Natural killer cell (primary cell): ENCODE measurements at regions not wholly inside any gene's neighbourhood (a gene's known extent, or its start where the extent isn't known, plus 50 kb on each side); places are given as distances from the start of the nearest gene placed in this dataset.

Source experiments
- ATAC-seq, 3 donors: fragments of 150-1000 bp in 2 of 3; fragments of 200-7000 bp in 1 of 3; cut with Tn5 transposase; 1 replicate in 1 of 3; 2 replicates in 2 of 3; pipeline ENCODE4 v1.10.0; 2021; ENCODE audit warnings: mild to moderate bottlenecking in 2 of 3, moderate library complexity in 2 of 3
- DNase-seq, 2 donors: peaks; one replicate each; pipeline versions ENCODE4 v3.0.0 to v3.0.0-alpha.2; 2013 to 2021; ENCODE audit warnings: mixed read lengths in 1 of 2
- H3K27ac ChIP-seq: one replicate; pipeline ENCODE4 v1.5.1; 2013; ENCODE audit warnings: mild to moderate bottlenecking, low read length
- H3K27me3 ChIP-seq: one replicate; pipeline ENCODE4 v1.6.1; 2013; ENCODE audit warnings: low read length; ENCODE audit not compliant: control insufficient read depth, insufficient read depth
- H3K36me3 ChIP-seq: one replicate; pipeline ENCODE4 v1.6.1; 2013; ENCODE audit warnings: low read length; ENCODE audit not compliant: control insufficient read depth, insufficient read depth
- H3K4me1 ChIP-seq: one replicate; pipeline ENCODE4 v1.6.1; 2013; ENCODE audit warnings: low read length; ENCODE audit not compliant: control insufficient read depth, insufficient read depth
- H3K4me3 ChIP-seq: one replicate; pipeline ENCODE4 v1.5.1; 2013; ENCODE audit warnings: low read length
- H3K9me3 ChIP-seq: one replicate; pipeline ENCODE4 v1.6.1; 2013; ENCODE audit warnings: low read length; ENCODE audit not compliant: control insufficient read depth, insufficient read depth
- H3K27ac Mint-ChIP-seq, 2 donors: one replicate each; pipeline ENCODE4 v1.8.0; 2022; ENCODE audit warnings: mild to moderate bottlenecking in 2 of 2, mixed read lengths in 2 of 2, moderate library complexity in 1 of 2
- H3K27me3 Mint-ChIP-seq, 2 donors: one replicate each; pipeline ENCODE4 v1.8.0; 2022; ENCODE audit warnings: low read depth in 2 of 2, mixed read lengths in 2 of 2
- H3K36me3 Mint-ChIP-seq: one replicate; pipeline ENCODE4 v1.8.0; 2022; ENCODE audit warnings: mixed read lengths
- H3K4me1 Mint-ChIP-seq, 2 donors: one replicate each; pipeline ENCODE4 v1.8.0; 2022; ENCODE audit warnings: mixed read lengths in 2 of 2
- H3K4me3 Mint-ChIP-seq: one replicate; pipeline ENCODE4 v1.8.0; 2022; ENCODE audit warnings: mild to moderate bottlenecking, moderate library complexity, mixed read lengths
- H3K9me3 Mint-ChIP-seq, 2 donors: one replicate each; pipeline ENCODE4 v1.8.0; 2022; ENCODE audit warnings: mixed read lengths in 2 of 2
- WGBS: methylation state at CpG from one replicate; pipeline ENCODE4 v1.1.7; 2013; ENCODE audit warnings: missing lambda C conversion rate; ENCODE audit not compliant: insufficient coverage; 5-methylcytosine and 5-hydroxymethylcytosine counted together
- intact Hi-C: fragments of 100-400 bp; cut with micrococcal nuclease; formaldehyde crosslinking; loops from one replicate; pipeline ENCODE4 v1.14.2; 2022
- TF ChIP-seq, protein P1 (sequence below): fragments of 200-600 bp; IDR thresholded peaks from one replicate; pipeline ENCODE4 v1.8.0; 2022; ENCODE audit warnings: antibody characterized with exemption

DNA sequence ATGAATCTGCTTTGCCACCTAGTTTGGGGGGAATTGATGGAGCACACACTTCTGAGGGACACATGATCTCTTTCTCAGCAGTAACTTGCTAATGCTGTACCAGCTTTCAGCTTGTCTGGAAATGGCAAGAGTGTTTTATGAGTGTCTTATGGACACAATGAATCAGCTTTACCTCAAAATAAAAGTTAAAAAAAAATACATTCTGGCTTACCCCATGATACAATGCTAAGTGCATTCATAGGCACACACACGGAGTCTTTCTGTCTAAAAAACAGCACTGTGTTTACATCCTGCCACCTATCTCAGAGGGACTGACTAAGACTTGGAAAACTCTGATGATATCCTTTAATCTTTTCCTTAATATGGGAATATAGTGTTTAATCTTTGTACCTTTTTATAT lies 455.5 kb upstream of the ADAMTS5 start:
- Mint-ChIP-seq H3K4me3 (no peak overlapping the region), H3K27ac (no peak overlapping the region), H3K27me3 (no peaks in the 10 kb centered on the region), H3K9me3 (peaks cover 5 to 11% of the 10 kb centered on the region in 2 donors), H3K36me3 (no peaks in the 10 kb centered on the region), H3K4me1 (no peaks in the 10 kb centered on the region)
- TF ChIP-seq, protein P1, sequence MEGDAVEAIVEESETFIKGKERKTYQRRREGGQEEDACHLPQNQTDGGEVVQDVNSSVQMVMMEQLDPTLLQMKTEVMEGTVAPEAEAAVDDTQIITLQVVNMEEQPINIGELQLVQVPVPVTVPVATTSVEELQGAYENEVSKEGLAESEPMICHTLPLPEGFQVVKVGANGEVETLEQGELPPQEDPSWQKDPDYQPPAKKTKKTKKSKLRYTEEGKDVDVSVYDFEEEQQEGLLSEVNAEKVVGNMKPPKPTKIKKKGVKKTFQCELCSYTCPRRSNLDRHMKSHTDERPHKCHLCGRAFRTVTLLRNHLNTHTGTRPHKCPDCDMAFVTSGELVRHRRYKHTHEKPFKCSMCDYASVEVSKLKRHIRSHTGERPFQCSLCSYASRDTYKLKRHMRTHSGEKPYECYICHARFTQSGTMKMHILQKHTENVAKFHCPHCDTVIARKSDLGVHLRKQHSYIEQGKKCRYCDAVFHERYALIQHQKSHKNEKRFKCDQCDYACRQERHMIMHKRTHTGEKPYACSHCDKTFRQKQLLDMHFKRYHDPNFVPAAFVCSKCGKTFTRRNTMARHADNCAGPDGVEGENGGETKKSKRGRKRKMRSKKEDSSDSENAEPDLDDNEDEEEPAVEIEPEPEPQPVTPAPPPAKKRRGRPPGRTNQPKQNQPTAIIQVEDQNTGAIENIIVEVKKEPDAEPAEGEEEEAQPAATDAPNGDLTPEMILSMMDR = no peak
- Histone ChIP-seq H3K27me3 (no peaks in the 10 kb centered on the region), H3K9me3 (no peaks in the 10 kb centered on the region), H3K4me1 (no peaks in the 10 kb centered on the region), H3K27ac (no peak overlapping the region), H3K4me3 (no peak overlapping the region), H3K36me3 (no peaks in the 10 kb centered on the region)
- ATAC-seq (no peak), DNase-seq (no peak)
- intact Hi-C loops = no loop called here
- WGBS = 71% methylated on average over 1 of the region's 1 CpG

DNA sequence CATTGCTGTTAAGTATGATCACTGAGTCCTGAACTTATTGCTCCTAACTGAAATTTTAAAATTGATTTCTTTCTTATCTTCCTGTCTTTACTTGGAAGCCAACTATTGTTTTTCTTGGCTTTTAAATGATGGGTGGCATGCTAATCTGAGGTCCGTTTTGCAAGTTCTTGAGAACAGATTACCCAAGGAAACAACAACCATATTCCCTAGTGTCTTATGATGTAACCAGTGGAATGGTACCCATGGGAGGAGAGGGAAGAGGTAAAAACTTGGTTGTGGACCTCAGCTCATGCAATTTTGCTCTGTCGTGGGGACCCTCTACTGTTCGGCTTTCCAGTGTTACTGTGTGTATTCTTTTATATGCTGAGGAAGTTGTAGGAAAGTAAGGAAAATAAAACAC lies 454.8 kb upstream of the ADAMTS5 start:
- no peak overlapping the region for H3K27ac Mint-ChIP-seq
- Histone ChIP-seq H3K4me3 (no peak overlapping the region), H3K36me3 (no peaks in the 10 kb centered on the region), H3K27ac (no peak overlapping the region), H3K4me1 (no peaks in the 10 kb centered on the region), H3K27me3 (no peaks in the 10 kb centered on the region), H3K9me3 (peaks cover 1% of the 10 kb centered on the region)
- no peaks in the 10 kb centered on the region for H3K36me3 Mint-ChIP-seq
- 94% methylated on average over 2 of the region's 3 CpGs for WGBS
- ATAC-seq = no peak
- H3K9me3 Mint-ChIP-seq = peaks cover 5 to 11% of the 10 kb centered on the region in 2 donors
- intact Hi-C loops = no loop called here
- TF ChIP-seq, protein P1 = no peak
- H3K4me1 Mint-ChIP-seq = no peaks in the 10 kb centered on the region
- H3K4me3 Mint-ChIP-seq = no peak overlapping the region
- no peaks in the 10 kb centered on the region for H3K27me3 Mint-ChIP-seq
- DNase-seq = no peak

DNA sequence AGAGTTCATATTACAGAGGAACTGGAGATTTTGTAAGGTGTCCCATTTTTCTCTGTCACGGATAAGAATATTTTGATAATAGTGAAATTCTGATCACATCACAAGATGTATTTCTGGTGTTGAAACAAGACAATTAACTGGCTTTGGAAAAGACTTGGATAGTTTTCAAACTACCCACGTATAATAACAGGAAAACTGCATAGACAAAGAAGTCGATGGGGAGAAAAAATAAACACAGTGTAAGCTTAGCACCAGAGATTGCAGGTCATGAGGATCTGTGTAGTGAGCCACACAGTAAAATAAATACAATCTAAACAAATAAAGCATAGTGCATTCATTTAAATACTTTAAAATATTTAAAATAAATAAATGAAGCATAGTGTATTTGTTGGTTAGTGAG lies 452.3 kb upstream of the ADAMTS5 start:
- intact Hi-C loops = no loop called here
- H3K36me3 Mint-ChIP-seq = no peaks in the 10 kb centered on the region
- H3K27ac Mint-ChIP-seq = no peak overlapping the region
- Histone ChIP-seq H3K4me1 (no peaks in the 10 kb centered on the region), H3K4me3 (no peak overlapping the region), H3K9me3 (peaks cover 6% of the 10 kb centered on the region), H3K36me3 (no peaks in the 10 kb centered on the region), H3K27ac (no peak overlapping the region), H3K27me3 (no peaks in the 10 kb centered on the region)
- 86% methylated on average over 2 of the region's 3 CpGs for WGBS
- H3K4me1 Mint-ChIP-seq = no peaks in the 10 kb centered on the region
- DNase-seq (no peak), ATAC-seq (no peak)
- H3K27me3 Mint-ChIP-seq = no peaks in the 10 kb centered on the region
- TF ChIP-seq, protein P1 = no peak
- H3K4me3 Mint-ChIP-seq = no peak overlapping the region
- H3K9me3 Mint-ChIP-seq = peaks cover 7 to 13% of the 10 kb centered on the region in 2 donors

DNA sequence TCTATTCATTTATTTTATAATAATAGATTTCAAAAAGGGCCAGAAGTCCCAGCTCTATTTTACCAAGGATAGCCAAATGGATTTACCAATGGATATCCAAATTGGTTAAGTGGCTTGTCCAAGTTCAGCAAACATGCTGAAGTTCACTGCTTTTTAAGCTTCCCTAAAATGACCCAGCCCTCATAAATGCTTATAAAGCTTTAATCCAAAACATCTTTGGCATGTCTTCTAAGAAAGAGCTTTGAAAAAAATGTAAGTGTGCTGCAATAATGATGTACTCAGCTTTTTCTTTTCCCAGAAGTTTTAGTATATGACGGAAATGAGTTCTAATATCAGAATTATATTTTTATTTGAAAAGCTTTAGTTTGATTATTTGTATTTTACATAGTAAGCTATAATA lies 451.5 kb upstream of the ADAMTS5 start:
- WGBS = no CpG with 5 or more reads among the region's 1 CpG

More for the DNA sequence above, 451.5 kb upstream of the ADAMTS5 start:
- Mint-ChIP-seq H3K36me3 (no peaks in the 10 kb centered on the region), H3K4me3 (no peak overlapping the region), H3K27ac (no peak overlapping the region), H3K27me3 (no peaks in the 10 kb centered on the region), H3K9me3 (peaks cover 4 to 10% of the 10 kb centered on the region in 2 donors), H3K4me1 (no peaks in the 10 kb centered on the region)
- Histone ChIP-seq H3K27me3 (no peaks in the 10 kb centered on the region), H3K4me1 (no peaks in the 10 kb centered on the region), H3K9me3 (peaks cover 6% of the 10 kb centered on the region), H3K27ac (no peak overlapping the region), H3K36me3 (no peaks in the 10 kb centered on the region), H3K4me3 (no peak overlapping the region)
- TF ChIP-seq, protein P1 = no peak
- DNase-seq (no peak), ATAC-seq (no peak)
- intact Hi-C loops = no loop called here
